GM12892 (cell line): ENCODE measurements at regions not wholly inside any gene's neighbourhood (a gene's known extent, or its start where the extent isn't known, plus 50 kb on each side); places are given as distances from the start of the nearest gene placed in this dataset.

Experiments
- POLR2A ChIP-seq: IDR thresholded peaks from 2 replicates; pipeline ENCODE4 v1.6.1; 2011; ENCODE audit warnings: low read depth, low read length, control low read depth
- TAF1 ChIP-seq: IDR thresholded peaks from 2 replicates; pipeline ENCODE4 v1.6.1; 2011; ENCODE audit warnings: low read depth, mild to moderate bottlenecking, control low read depth, low read length, borderline replicate concordance

DNA sequence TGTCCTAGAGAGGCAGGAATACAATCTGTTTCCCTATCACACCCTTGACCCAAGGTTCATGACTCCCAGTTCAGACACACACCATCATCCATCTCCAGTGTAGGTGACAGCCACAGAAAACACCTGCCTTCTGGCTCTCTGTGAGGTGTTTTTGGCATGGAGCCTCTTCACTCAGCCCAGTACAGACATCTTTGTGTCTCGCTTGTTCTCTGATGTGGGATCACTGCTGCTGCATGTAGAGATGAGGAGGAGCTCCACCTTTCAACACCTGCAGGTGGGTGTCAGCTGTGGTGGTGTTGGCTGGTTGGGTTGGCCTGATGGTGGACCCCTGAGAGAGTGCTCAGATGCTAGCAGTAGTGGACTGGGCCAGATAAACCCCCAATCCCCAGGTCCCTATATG is 916.7 kb upstream of the B3GALT2 start:
- no peak for TF ChIP-seq TAF1
- TF ChIP-seq POLR2A: no peak
